GM21447 (cell line): ENCODE measurements at regions not wholly inside any gene's neighbourhood (a gene's known extent, or its start where the extent isn't known, plus 50 kb on each side); places are given as distances from the start of the nearest gene placed in this dataset.
"Not testable (repeated sequence)": the region's sequence is repeated elsewhere in the genome, so short reads cannot be mapped to it uniquely, and the experiment has no call there.

Source experiments
- ATAC-seq: cut with Tn5 transposase; IDR thresholded peaks from one replicate; pipeline ENCODE4 v1.9.1; 2021; ENCODE audit not compliant: unreplicated experiment

GRCh38 chr4:72689923-72690322, 120.9 kb upstream of the ADAMTS3 start:
- no peak for ATAC-seq

GRCh38 chr4:72686390-72686789, 117.4 kb upstream of the ADAMTS3 start:
- ATAC-seq: not testable (repeated sequence)

- ATAC-seq: no peak
Measured at GRCh38 chr4:72679666-72680065, 110.6 kb upstream of the ADAMTS3 start.

GRCh38 chr4:72677886-72678285, 108.9 kb upstream of the ADAMTS3 start:
- no peak for ATAC-seq

GRCh38 chr4:72677265-72677664, 108.2 kb upstream of the ADAMTS3 start:
- ATAC-seq: no peak

GRCh38 chr4:72671980-72672379, 103.0 kb upstream of the ADAMTS3 start:
- no peak for ATAC-seq

- no peak for ATAC-seq
Measured at GRCh38 chr4:72670521-72670920, 101.5 kb upstream of the ADAMTS3 start.

GRCh38 chr4:72666910-72667309, 97.9 kb upstream of the ADAMTS3 start:
- no peak for ATAC-seq

GRCh38 chr4:72665171-72665968, 96.3 kb upstream of the ADAMTS3 start:
- ATAC-seq: no peak

GRCh38 chr4:72663828-72664227, 94.8 kb upstream of the ADAMTS3 start:
- ATAC-seq: no peak

GRCh38 chr4:72661830-72662229, 92.8 kb upstream of the ADAMTS3 start:
- ATAC-seq: no peak

- no peak for ATAC-seq
Measured at GRCh38 chr4:72641611-72642010, 72.6 kb upstream of the ADAMTS3 start.

- not testable (repeated sequence) for ATAC-seq
Measured at GRCh38 chr4:72636866-72637265, 67.8 kb upstream of the ADAMTS3 start.

- not testable (repeated sequence) for ATAC-seq
Measured at GRCh38 chr4:72635931-72636330, 66.9 kb upstream of the ADAMTS3 start.

- not testable (repeated sequence) for ATAC-seq
Measured at GRCh38 chr4:72632253-72632652, 63.2 kb upstream of the ADAMTS3 start.

- ATAC-seq: no peak
Measured at GRCh38 chr4:72631296-72631695, 62.3 kb upstream of the ADAMTS3 start.

GRCh38 chr4:72629540-72629939, 60.5 kb upstream of the ADAMTS3 start:
- no peak for ATAC-seq

GRCh38 chr4:72627723-72628122, 58.7 kb upstream of the ADAMTS3 start:
- no peak for ATAC-seq
